Hematopoietic multipotent progenitor cell (in vitro differentiated cells): ENCODE measurements at regions not wholly inside any gene's neighbourhood (a gene's known extent, or its start where the extent isn't known, plus 50 kb on each side); places are given as distances from the start of the nearest gene placed in this dataset.

Experiments
- DNase-seq, 3 donors: peaks; one replicate each; pipeline ENCODE4 v3.0.0-alpha.2; 2011 to 2015; ENCODE audit warnings: low read depth in 2 of 3, low spot score in 2 of 3

GRCh38 chr20:23232679-23233308 is 117.8 kb upstream of the NXT1 start:
- DNase-seq: no peak

- DNase-seq: no peak
Observed at GRCh38 chr20:23232219-23232581, 118.4 kb upstream of the NXT1 start.

- DNase-seq: no peak
Observed at GRCh38 chr20:23231561-23232218, 118.9 kb upstream of the NXT1 start.

GRCh38 chr20:23230766-23231385 is 119.7 kb upstream of the NXT1 start:
- DNase-seq: peak in 1 of 3 donors; percentile 8

- no peak for DNase-seq
Observed at GRCh38 chr20:23229989-23230388, 120.6 kb upstream of the NXT1 start.

- no peak for DNase-seq
Observed at GRCh38 chr20:23228912-23229311, 121.7 kb upstream of the NXT1 start.

- DNase-seq: no peak
Observed at GRCh38 chr20:23227976-23228375, 122.6 kb upstream of the NXT1 start.

- DNase-seq: no peak
Observed at GRCh38 chr20:23227274-23227673, 123.3 kb upstream of the NXT1 start.

GRCh38 chr20:23226612-23227265 is 123.9 kb upstream of the NXT1 start:
- no peak for DNase-seq

GRCh38 chr20:23225407-23226060 is 125.1 kb upstream of the NXT1 start:
- peak in 1 of 3 donors; percentile 22 for DNase-seq

- DNase-seq: no peak
Observed at GRCh38 chr20:23224806-23225205, 125.8 kb upstream of the NXT1 start.

GRCh38 chr20:23223908-23224580 is 126.5 kb upstream of the NXT1 start:
- DNase-seq: no peak

GRCh38 chr20:23222531-23223200 is 127.9 kb upstream of the NXT1 start:
- no peak for DNase-seq

GRCh38 chr20:23217023-23217422 is 130.9 kb upstream of the CD93 start:
- DNase-seq: no peak

GRCh38 chr20:23215344-23215995 is 129.3 kb upstream of the CD93 start:
- DNase-seq: no peak

- no peak for DNase-seq
Observed at GRCh38 chr20:23214903-23215302, 128.8 kb upstream of the CD93 start.

- DNase-seq: no peak
Observed at GRCh38 chr20:23212464-23212995, 126.4 kb upstream of the CD93 start.

GRCh38 chr20:23212011-23212410 is 125.9 kb upstream of the CD93 start:
- no peak for DNase-seq

GRCh38 chr20:23211164-23211563 is 125.0 kb upstream of the CD93 start:
- DNase-seq: no peak
